Endothelial cell of umbilical vein (primary cell): ENCODE measurements at regions not wholly inside any gene's neighbourhood (a gene's known extent, or its start where the extent isn't known, plus 50 kb on each side); places are given as distances from the start of the nearest gene placed in this dataset.

Experiments used
- BruUV-seq: library from RNA; stranded (reverse); fragments of 400-500 nt; replicated peaks from 2 replicates; lab custom pipeline; 2021; lab: Mats Ljungman, UMichigan
- CTCF ChIA-PET: fragments of 300-600, 350-600 bp; sonication (Branson Sonifier 250); formaldehyde crosslinking; loops from one replicate; lab custom pipeline; 2021; ENCODE audit warnings: antibody characterized with exemption, inconsistent platforms; lab: Charles Lee
- POLR2A ChIA-PET: fragments of 300-600, 350-600 bp; sonication (Branson Sonifier 250); formaldehyde crosslinking; loops from one replicate; lab custom pipeline; 2021; ENCODE audit warnings: antibody characterized with exemption, inconsistent platforms; lab: Charles Lee
- DNase-seq: peaks from one replicate; pipeline ENCODE4 v3.0.0-alpha.2; 2011; ENCODE audit warnings: low read depth, low spot score
- FAIRE-seq: peaks from 2 replicates; lab custom pipeline; 2011; peaks lifted over from hg19 to GRCh38; lab: Jason Lieb, UNC
- H2AFZ ChIP-seq: 2 replicates; pipeline ENCODE4 v1.6.0; 2012; ENCODE audit warnings: low read depth, low read length, control low read depth, inconsistent platforms
- H3K27ac ChIP-seq: 2 replicates; pipeline ENCODE4 v1.5.1; 2011; ENCODE audit warnings: low read depth, mild to moderate bottlenecking, control low read depth, low read length, moderate library complexity; ENCODE audit not compliant: insufficient read depth
- H3K27me3 ChIP-seq, 2 experiments: 2 replicates each; pipeline versions ENCODE4 v1.6.0 to v1.6.1; 2011; ENCODE audit warnings: low read length in 2 of 2, mixed read lengths in 1 of 2; ENCODE audit not compliant: control insufficient read depth in 2 of 2, insufficient read depth in 2 of 2
- H3K36me3 ChIP-seq, 2 experiments: 2 replicates in 1 of 2; 3 replicates in 1 of 2; pipeline ENCODE4 v1.5.1; 2011; ENCODE audit warnings: low read length in 2 of 2, mild to moderate bottlenecking in 1 of 2, moderate library complexity in 1 of 2; ENCODE audit not compliant: control insufficient read depth in 2 of 2, insufficient read depth in 2 of 2; ENCODE audit errors: extremely low read depth in 1 of 2
- H3K4me1 ChIP-seq: 3 replicates; pipeline ENCODE4 v1.5.1; 2011; ENCODE audit warnings: mild to moderate bottlenecking, low read length; ENCODE audit not compliant: control insufficient read depth, insufficient read depth; ENCODE audit errors: extremely low read depth
- H3K4me2 ChIP-seq: 2 replicates; pipeline ENCODE4 v1.6.1; 2011; ENCODE audit warnings: low read length, control low read depth, mixed read lengths; ENCODE audit not compliant: insufficient read depth
- H3K4me3 ChIP-seq, 3 experiments: fragments of 200-600 bp in 1 of 3; sonication (generic), shearing (Covaris generic) in 1 of 3; replicated peaks in 1 of 3; 2 replicates each; pipeline ENCODE4 v1.5.1; 2011 to 2016; ENCODE audit warnings: control low read depth in 3 of 3, low read length in 3 of 3, mild to moderate bottlenecking in 2 of 3, inconsistent platforms in 1 of 3, low read depth in 1 of 3, moderate library complexity in 1 of 3; ENCODE audit not compliant: insufficient read depth in 1 of 3
- H3K79me2 ChIP-seq: 2 replicates; pipeline ENCODE4 v1.6.0; 2012; ENCODE audit warnings: low read length, inconsistent platforms; ENCODE audit not compliant: control insufficient read depth, insufficient read depth
- H3K9ac ChIP-seq: replicated peaks from 2 replicates; pipeline ENCODE3; 2011; ENCODE audit warnings: low read length, control low read depth; ENCODE audit not compliant: insufficient read depth; ENCODE audit errors: extremely low read depth
- H3K9me1 ChIP-seq: replicated peaks from 3 replicates; pipeline ENCODE4 v1.6.0; 2011; ENCODE audit warnings: mild to moderate bottlenecking, low read length; ENCODE audit not compliant: control insufficient read depth, insufficient read depth; ENCODE audit errors: extremely low read depth
- H3K9me3 ChIP-seq: replicated peaks from 2 replicates; pipeline ENCODE4 v1.5.1; 2012; ENCODE audit warnings: low read length, inconsistent platforms; ENCODE audit not compliant: control insufficient read depth, insufficient read depth
- H4K20me1 ChIP-seq: replicated peaks from 2 replicates; pipeline ENCODE3; 2011; ENCODE audit warnings: mild to moderate bottlenecking, low read length; ENCODE audit not compliant: control insufficient read depth, insufficient read depth; ENCODE audit errors: extremely low read depth
- EZH2 ChIP-seq: IDR thresholded peaks from 2 replicates; pipeline ENCODE4 v1.6.1; 2012; ENCODE audit warnings: borderline replicate concordance, low read depth, mild to moderate bottlenecking, moderate library complexity, low read length, inconsistent platforms; ENCODE audit not compliant: severe bottlenecking
- FOS ChIP-seq: IDR thresholded peaks from 2 replicates; pipeline ENCODE4 v1.6.1; 2011; ENCODE audit warnings: mild to moderate bottlenecking, low read length, moderate library complexity, borderline replicate concordance; ENCODE audit not compliant: insufficient read depth
- GATA2 ChIP-seq: IDR thresholded peaks from 2 replicates; pipeline ENCODE4 v1.7.0; 2011; ENCODE audit warnings: low read depth, mild to moderate bottlenecking, moderate library complexity, mixed read lengths, low read length; ENCODE audit not compliant: insufficient read length, insufficient read depth
- JUN ChIP-seq: IDR thresholded peaks from 2 replicates; pipeline ENCODE4 v1.6.1; 2011; ENCODE audit warnings: borderline replicate concordance, low read depth; ENCODE audit not compliant: insufficient read length, insufficient read depth
- MYC ChIP-seq: IDR thresholded peaks from one replicate; pipeline ENCODE4 v1.6.1; 2011; ENCODE audit warnings: mild to moderate bottlenecking, low read depth, low read length
- POLR2A ChIP-seq: IDR thresholded peaks from 2 replicates; pipeline ENCODE4 v1.6.1; 2012; ENCODE audit warnings: low read depth, mild to moderate bottlenecking, control low read depth, low read length
- POLR2AphosphoS5 ChIP-seq: IDR thresholded peaks from 2 replicates; pipeline ENCODE4 v1.6.1; 2012; ENCODE audit warnings: low read depth, mild to moderate bottlenecking, control low read depth, low read length, moderate library complexity; ENCODE audit not compliant: insufficient read depth
- dilution Hi-C: fragments of 300-500 bp; cut with MboI; formaldehyde crosslinking; loops from one replicate; pipeline ENCODE4 v1.15.0; 2019; ENCODE audit warnings: low sequenced_read_pairs; ENCODE audit not compliant: extremely low pct_ligation_motif_present
- intact Hi-C: fragments of 100-400 bp; cut with micrococcal nuclease; formaldehyde crosslinking; loops from one replicate; pipeline ENCODE4 v1.10.0; 2022
- TF ChIP-seq, protein P1 (sequence below), 2 donors: IDR thresholded peaks; 1 replicate in 1 of 2; 2 replicates in 1 of 2; pipeline ENCODE4 v1.5.1; 2011; ENCODE audit warnings: low read length in 2 of 2, mild to moderate bottlenecking in 2 of 2, moderate library complexity in 2 of 2, control low read depth in 1 of 2, inconsistent platforms in 1 of 2, low read depth in 1 of 2; ENCODE audit not compliant: insufficient read depth in 1 of 2; ENCODE audit errors: extremely low read depth in 1 of 2
- TF ChIP-seq, protein P2 (sequence below): IDR thresholded peaks from 2 replicates; pipeline ENCODE4 v1.6.1; 2011; ENCODE audit not compliant: insufficient read depth, insufficient read length

DNA sequence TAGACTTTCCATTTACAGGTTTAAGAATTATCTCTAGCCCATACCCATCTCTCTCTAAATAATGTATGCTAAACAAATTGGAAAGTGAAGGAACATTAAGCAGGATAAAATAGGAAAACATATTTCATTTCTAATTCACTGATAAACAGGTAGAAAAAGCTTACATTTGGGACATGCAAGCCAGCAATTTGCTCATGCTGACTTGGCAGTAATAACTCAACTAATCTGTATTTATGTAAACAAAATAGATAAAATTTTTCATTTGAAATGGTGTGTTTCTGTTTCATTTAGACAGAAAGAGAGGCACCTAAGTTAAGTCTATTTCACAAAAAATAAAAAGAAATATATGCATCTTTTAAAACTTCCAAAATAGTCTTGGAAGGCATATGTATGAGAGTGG lies 877.3 kb upstream of the LRRTM1 start:
- ChIA-PET POLR2A (no interaction called here), CTCF (no interaction called here)
- Histone ChIP-seq H3K4me2 (no peak overlapping the region), H4K20me1 (no peaks in the 10 kb centered on the region), H2AFZ (no peak overlapping the region), H3K36me3 (no peaks in the 10 kb centered on the region), H3K4me3 (no peak overlapping the region), H3K27me3 (no peaks in the 10 kb centered on the region), H3K9ac (no peak overlapping the region), H3K9me3 (no peaks in the 10 kb centered on the region), H3K9me1 (no peaks in the 10 kb centered on the region), H3K27ac (no peak overlapping the region), H3K79me2 (no peaks in the 10 kb centered on the region), H3K4me1 (no peaks in the 10 kb centered on the region)
- BruUV-seq = no TSS peak
- dilution Hi-C loops (no loop called here), intact Hi-C loops (no loop called here)
- TF ChIP-seq, protein P1, sequence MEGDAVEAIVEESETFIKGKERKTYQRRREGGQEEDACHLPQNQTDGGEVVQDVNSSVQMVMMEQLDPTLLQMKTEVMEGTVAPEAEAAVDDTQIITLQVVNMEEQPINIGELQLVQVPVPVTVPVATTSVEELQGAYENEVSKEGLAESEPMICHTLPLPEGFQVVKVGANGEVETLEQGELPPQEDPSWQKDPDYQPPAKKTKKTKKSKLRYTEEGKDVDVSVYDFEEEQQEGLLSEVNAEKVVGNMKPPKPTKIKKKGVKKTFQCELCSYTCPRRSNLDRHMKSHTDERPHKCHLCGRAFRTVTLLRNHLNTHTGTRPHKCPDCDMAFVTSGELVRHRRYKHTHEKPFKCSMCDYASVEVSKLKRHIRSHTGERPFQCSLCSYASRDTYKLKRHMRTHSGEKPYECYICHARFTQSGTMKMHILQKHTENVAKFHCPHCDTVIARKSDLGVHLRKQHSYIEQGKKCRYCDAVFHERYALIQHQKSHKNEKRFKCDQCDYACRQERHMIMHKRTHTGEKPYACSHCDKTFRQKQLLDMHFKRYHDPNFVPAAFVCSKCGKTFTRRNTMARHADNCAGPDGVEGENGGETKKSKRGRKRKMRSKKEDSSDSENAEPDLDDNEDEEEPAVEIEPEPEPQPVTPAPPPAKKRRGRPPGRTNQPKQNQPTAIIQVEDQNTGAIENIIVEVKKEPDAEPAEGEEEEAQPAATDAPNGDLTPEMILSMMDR (IDR thresholded peaks at IDR 0.05; ENCODE audit: extremely low read depth in 1 of 2, insufficient read depth in 1 of 2, low read depth in 1 of 2, low read length in 2 of 2) = no peak
- no peak for TF ChIP-seq JUN
- no peak for TF ChIP-seq EZH2
- TF ChIP-seq, protein P2, sequence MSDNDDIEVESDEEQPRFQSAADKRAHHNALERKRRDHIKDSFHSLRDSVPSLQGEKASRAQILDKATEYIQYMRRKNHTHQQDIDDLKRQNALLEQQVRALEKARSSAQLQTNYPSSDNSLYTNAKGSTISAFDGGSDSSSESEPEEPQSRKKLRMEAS = no peak
- TF ChIP-seq FOS = no peak
- no peak for TF ChIP-seq MYC
- TF ChIP-seq POLR2AphosphoS5 = no peak
- TF ChIP-seq GATA2 = no peak
- TF ChIP-seq POLR2A = no peak
- FAIRE-seq = no peak
- DNase-seq = no peak
